Body of pancreas (tissue), 4 donors: ENCODE measurements at regions not wholly inside any gene's neighbourhood (a gene's known extent, or its start where the extent isn't known, plus 50 kb on each side); places are given as distances from the start of the nearest gene placed in this dataset.

ENCODE experiments used
- ATAC-seq: fragments of 150-250 bp; one replicate; pipeline ENCODE4 v1.9.1; 2016
- DNase-seq, 4 donors: peaks; one replicate each; pipeline ENCODE4 v3.0.0-alpha.2; 2019
- H3K27ac ChIP-seq, 4 donors: fragments of 200-600 bp; sonication (generic); 1 replicate in 3 of 4; 2 replicates in 1 of 4; pipeline versions ENCODE4 v1.5.1 to v1.6.1; 2016 to 2019; ENCODE audit warnings: mild to moderate bottlenecking in 1 of 4, mixed read lengths in 1 of 4, moderate library complexity in 1 of 4
- H3K27me3 ChIP-seq, 2 donors: fragments of 200-600 bp; sonication (generic); one replicate each; pipeline ENCODE4 v1.6.0; 2016; ENCODE audit warnings: mild to moderate bottlenecking in 1 of 2
- H3K36me3 ChIP-seq, 2 donors: fragments of 200-600 bp; sonication (generic); replicated peaks in 1 of 2; 2 replicates each; pipeline ENCODE4 v1.5.1; 2016; ENCODE audit warnings: low read depth in 2 of 2; ENCODE audit not compliant: insufficient read depth in 1 of 2
- H3K4me1 ChIP-seq: fragments of 200-600 bp; sonication (generic); one replicate; pipeline ENCODE4 v1.6.0; 2016
- H3K4me3 ChIP-seq, 2 donors: fragments of 200-600 bp; sonication (generic); 1 replicate in 1 of 2; 2 replicates in 1 of 2; pipeline ENCODE4 v1.5.1; 2016 to 2019
- H3K9me3 ChIP-seq, 3 donors: fragments of 200-600 bp; sonication (generic); 1 replicate in 2 of 3; 2 replicates in 1 of 3; pipeline ENCODE4 v1.5.1; 2016
- CTCF ChIP-seq, 7 experiments: fragments of 450-650 bp in 4 of 7; fragments of 200-600 bp in 3 of 7; sonication (generic) in 3 of 7; IDR thresholded peaks; one replicate each; pipeline ENCODE4 v1.5.1; 2016 to 2019; ENCODE audit warnings: antibody characterized with exemption in 7 of 7
- POLR2A ChIP-seq, 3 donors: fragments of 450-650 bp; IDR thresholded peaks; one replicate each; pipeline ENCODE4 v1.6.1; 2016; ENCODE audit warnings: antibody characterized with exemption in 3 of 3, mild to moderate bottlenecking in 2 of 3
- WGBS, 2 donors: methylation state at CpG; one replicate each; pipeline ENCODE4 v1.1.5; 2017; 5-methylcytosine and 5-hydroxymethylcytosine counted together
- intact Hi-C: fragments of 100-400 bp; cut with DNase I; formaldehyde crosslinking; loops from one replicate; pipeline ENCODE4 v1.15.1; 2023

DNA sequence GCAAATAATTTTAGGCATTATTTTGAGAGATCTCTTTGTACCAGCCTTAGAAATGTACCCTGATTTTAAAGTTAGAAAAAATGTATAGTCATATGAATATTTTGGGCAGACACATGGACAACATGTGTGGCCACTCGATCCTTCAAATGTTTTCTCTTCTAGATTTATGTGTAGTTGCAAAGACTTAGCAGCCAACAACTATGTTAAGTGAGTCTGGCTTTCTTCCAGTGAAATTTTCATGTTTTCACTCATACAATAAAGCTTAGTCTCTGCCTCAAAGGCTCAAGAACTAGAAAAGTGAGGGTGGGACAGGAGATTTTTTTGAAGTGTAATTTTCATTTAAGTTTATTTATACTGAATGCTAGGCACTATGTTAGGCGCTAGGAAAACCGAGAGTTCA lies 207.7 kb upstream of the DACH1 start:
- Histone ChIP-seq H3K9me3 (no peaks in the 10 kb centered on the region), H3K27ac (no peak overlapping the region), H3K27me3 (no peaks in the 10 kb centered on the region), H3K36me3 (no peaks in the 10 kb centered on the region), H3K4me1 (no peaks in the 10 kb centered on the region), H3K4me3 (no peak overlapping the region)
- ATAC-seq (no peak), DNase-seq (no peak)
- WGBS, 2 donors = 77 to 85% methylated on average over 3 of the region's 3 CpGs
- no peak for TF ChIP-seq POLR2A (IDR thresholded peaks at IDR 0.05)
- no peak for TF ChIP-seq CTCF (IDR thresholded peaks at IDR 0.05)
- intact Hi-C loops = no loop called here

GRCh38 chr13:72072261-72072660 lies 205.3 kb upstream of the DACH1 start:
- H3K4me1 ChIP-seq = no peaks in the 10 kb centered on the region
- TF ChIP-seq CTCF (IDR thresholded peaks at IDR 0.05) (no peak), POLR2A (IDR thresholded peaks at IDR 0.05) (no peak)
- no peaks in the 10 kb centered on the region for H3K27me3 ChIP-seq
- 62 to 81% methylated on average over 2 of the region's 2 CpGs for WGBS, 2 donors
- H3K9me3 ChIP-seq = no peaks in the 10 kb centered on the region
- no peaks in the 10 kb centered on the region for H3K36me3 ChIP-seq
- H3K27ac ChIP-seq = no peak overlapping the region
- intact Hi-C loops = no loop called here
- DNase-seq (no peak), ATAC-seq (no peak)
- H3K4me3 ChIP-seq = no peak overlapping the region

- Histone ChIP-seq H3K4me3 (no peak overlapping the region), H3K27ac (no peak overlapping the region), H3K4me1 (no peaks in the 10 kb centered on the region), H3K36me3 (no peaks in the 10 kb centered on the region), H3K9me3 (no peaks in the 10 kb centered on the region), H3K27me3 (no peaks in the 10 kb centered on the region)
- TF ChIP-seq POLR2A (IDR thresholded peaks at IDR 0.05) = no peak
- TF ChIP-seq CTCF (IDR thresholded peaks at IDR 0.05) = no peak
- no peak for DNase-seq
- 51 to 64% methylated on average over 4 of the region's 4 CpGs for WGBS, 2 donors
- ATAC-seq = no peak
- intact Hi-C loops = no loop called here
Observed at GRCh38 chr13:72071713-72072112, 204.7 kb upstream of the DACH1 start.

DNA sequence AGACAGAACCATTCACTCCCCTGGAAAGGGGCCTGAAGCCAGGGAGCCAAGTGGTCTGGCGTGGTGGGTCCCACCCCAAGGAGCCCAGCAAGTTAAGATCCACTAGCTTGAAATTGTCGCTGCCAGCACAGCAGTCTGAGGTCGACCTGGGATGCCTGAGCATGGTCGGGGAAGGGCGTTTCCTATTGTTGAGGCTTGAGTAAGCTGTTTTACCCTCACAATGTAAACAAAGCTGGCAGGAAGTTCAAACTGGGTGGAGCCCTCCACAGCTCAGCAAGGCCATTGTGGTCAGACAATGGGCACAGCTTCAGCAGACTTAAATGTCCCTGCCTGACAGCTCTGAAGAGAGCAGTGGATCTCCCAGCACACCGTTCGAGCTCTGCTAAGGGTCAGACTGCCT lies 195.6 kb upstream of the DACH1 start:
- whole genome bisulfite sequencing, 2 donors = 67 to 75% methylated on average over 2 to 7 of the region's 7 CpGs
- Histone ChIP-seq H3K4me3 (no peak overlapping the region), H3K27me3 (no peaks in the 10 kb centered on the region), H3K4me1 (no peaks in the 10 kb centered on the region), H3K36me3 (no peaks in the 10 kb centered on the region), H3K27ac (no peak overlapping the region), H3K9me3 (no peaks in the 10 kb centered on the region)
- TF ChIP-seq CTCF (IDR thresholded peaks at IDR 0.05) = no peak
- TF ChIP-seq POLR2A (IDR thresholded peaks at IDR 0.05) = no peak
- DNase-seq (no peak), ATAC-seq (no peak)
- intact Hi-C loops = no loop called here

DNA sequence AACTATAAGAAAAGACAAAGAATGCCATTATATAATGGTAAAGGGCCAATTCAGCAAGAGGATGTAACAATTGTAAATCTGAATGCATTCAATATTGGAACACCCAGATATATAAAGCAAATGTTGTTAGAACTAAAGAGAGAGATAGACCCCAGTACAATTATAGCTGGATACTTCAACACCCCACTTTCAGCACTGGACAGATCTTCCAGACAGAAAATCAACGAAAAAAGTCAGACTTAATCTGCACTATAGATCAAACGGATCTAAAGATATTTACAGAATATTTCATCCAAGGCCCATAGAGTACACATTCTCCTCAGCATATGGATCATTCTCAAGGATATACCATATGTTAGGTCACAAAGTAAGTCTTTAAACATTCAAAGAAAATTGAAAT lies 194.6 kb upstream of the DACH1 start:
- TF ChIP-seq CTCF (IDR thresholded peaks at IDR 0.05) = no peak
- no peak for TF ChIP-seq POLR2A (IDR thresholded peaks at IDR 0.05)
- Histone ChIP-seq H3K4me3 (no peak overlapping the region), H3K27ac (no peak overlapping the region), H3K27me3 (no peaks in the 10 kb centered on the region), H3K4me1 (no peaks in the 10 kb centered on the region), H3K36me3 (no peaks in the 10 kb centered on the region), H3K9me3 (no peaks in the 10 kb centered on the region)
- intact Hi-C loops = no loop called here
- ATAC-seq (no peak), DNase-seq (no peak)
- 72 to 78% methylated on average over 2 of the region's 2 CpGs for WGBS, 2 donors
